Nephron (organoid): ENCODE measurements at regions not wholly inside any gene's neighbourhood (a gene's known extent, or its start where the extent isn't known, plus 50 kb on each side); places are given as distances from the start of the nearest gene placed in this dataset.
A peak's percentile ranks its signal among the peaks of the same experiment; 100 is the strongest.

Experiments
- H3K27ac Mint-ChIP-seq, 3 experiments: 2 replicates each; pipeline ENCODE4 v1.8.0; 2020; ENCODE audit warnings: mixed read lengths in 3 of 3, mild to moderate bottlenecking in 2 of 3, moderate library complexity in 1 of 3
- H3K27me3 Mint-ChIP-seq: 2 replicates; pipeline ENCODE4 v1.8.0; 2021; ENCODE audit warnings: low read depth, mild to moderate bottlenecking, moderate library complexity, mixed read lengths
- H3K36me3 Mint-ChIP-seq: 2 replicates; pipeline ENCODE4 v1.8.0; 2020; ENCODE audit warnings: low read depth, mixed read lengths
- H3K4me1 Mint-ChIP-seq: 2 replicates; pipeline ENCODE4 v1.8.0; 2020; ENCODE audit warnings: mixed read lengths
- H3K4me3 Mint-ChIP-seq, 3 experiments: 2 replicates each; pipeline ENCODE4 v1.8.0; 2020; ENCODE audit warnings: mild to moderate bottlenecking in 3 of 3, mixed read lengths in 3 of 3, moderate library complexity in 2 of 3
- H3K9me3 Mint-ChIP-seq: 2 replicates; pipeline ENCODE4 v1.8.0; 2020; ENCODE audit warnings: mixed read lengths
- CTCF ChIP-seq, 3 experiments: fragments of 200-600 bp; sonication (generic); IDR thresholded peaks; one replicate each; pipeline ENCODE4 v1.5.0; 2021; ENCODE audit warnings: antibody characterized with exemption in 3 of 3; ENCODE audit not compliant: unreplicated experiment in 3 of 3

- Mint-ChIP-seq H3K4me3 (no peak overlapping the region), H3K9me3 (no peaks in the 10 kb centered on the region), H3K27ac (peak overlapping the region in 1 of 3 experiments; percentile 76), H3K4me1 (peaks cover 23% of the 10 kb centered on the region), H3K27me3 (peaks cover 3% of the 10 kb centered on the region), H3K36me3 (no peaks in the 10 kb centered on the region)
- TF ChIP-seq CTCF (IDR thresholded peaks at IDR 0.05; ENCODE audit: unreplicated experiment in 3 of 3): no peak
Measured at GRCh38 chr5:107765805-107766063, 95.0 kb upstream of the EFNA5 start.

GRCh38 chr5:107764976-107765804, 94.5 kb upstream of the EFNA5 start:
- Mint-ChIP-seq H3K36me3 (no peaks in the 10 kb centered on the region), H3K27ac (peak overlapping the region in 1 of 3 experiments; percentile 76), H3K9me3 (no peaks in the 10 kb centered on the region), H3K4me1 (peaks cover 23% of the 10 kb centered on the region), H3K27me3 (peaks cover 3% of the 10 kb centered on the region), H3K4me3 (no peak overlapping the region)
- TF ChIP-seq CTCF (IDR thresholded peaks at IDR 0.05; ENCODE audit: unreplicated experiment in 3 of 3): no peak

- Mint-ChIP-seq H3K4me3 (no peak overlapping the region), H3K27ac (peak overlapping the region in 1 of 3 experiments; percentile 7), H3K4me1 (peaks cover 23% of the 10 kb centered on the region), H3K36me3 (no peaks in the 10 kb centered on the region), H3K27me3 (no peaks in the 10 kb centered on the region), H3K9me3 (no peaks in the 10 kb centered on the region)
- TF ChIP-seq CTCF (IDR thresholded peaks at IDR 0.05; ENCODE audit: unreplicated experiment in 3 of 3): no peak
Measured at GRCh38 chr5:107764282-107764681, 93.5 kb upstream of the EFNA5 start.

DNA sequence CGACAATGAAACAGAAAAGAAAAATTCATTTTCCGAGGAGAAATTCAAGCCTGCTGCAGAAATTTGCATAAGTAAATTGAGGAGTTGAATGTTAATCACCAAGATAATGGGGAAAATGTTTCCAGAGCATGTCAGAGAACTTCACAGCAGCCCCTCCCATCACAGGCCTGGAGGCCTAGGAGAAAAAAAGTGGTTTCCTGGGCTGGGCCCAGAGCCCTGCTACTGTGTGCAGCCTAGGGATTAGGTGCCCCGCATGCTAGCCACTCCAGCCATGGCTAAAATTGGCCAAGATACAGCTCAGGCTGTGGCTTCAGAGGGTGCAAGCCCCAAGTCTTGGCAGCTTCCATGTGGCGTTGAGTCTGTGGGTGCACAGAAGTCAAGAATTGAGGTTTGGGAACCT, 82.7 kb upstream of the EFNA5 start:
- no peaks in the 10 kb centered on the region for H3K27me3 Mint-ChIP-seq
- H3K4me1 Mint-ChIP-seq: no peaks in the 10 kb centered on the region
- H3K4me3 Mint-ChIP-seq: no peak overlapping the region
- no peaks in the 10 kb centered on the region for H3K36me3 Mint-ChIP-seq
- TF ChIP-seq CTCF (IDR thresholded peaks at IDR 0.05; ENCODE audit: unreplicated experiment in 3 of 3): no peak
- peaks cover 14% of the 10 kb centered on the region for H3K9me3 Mint-ChIP-seq
- no peak overlapping the region for H3K27ac Mint-ChIP-seq

GRCh38 chr5:107744418-107745330, 73.9 kb upstream of the EFNA5 start:
- no peaks in the 10 kb centered on the region for H3K36me3 Mint-ChIP-seq
- no peaks in the 10 kb centered on the region for H3K27me3 Mint-ChIP-seq
- no peak overlapping the region for H3K4me3 Mint-ChIP-seq
- peaks cover 9% of the 10 kb centered on the region for H3K9me3 Mint-ChIP-seq
- H3K27ac Mint-ChIP-seq: no peak overlapping the region
- TF ChIP-seq CTCF (IDR thresholded peaks at IDR 0.05; ENCODE audit: unreplicated experiment in 3 of 3): no peak
- no peaks in the 10 kb centered on the region for H3K4me1 Mint-ChIP-seq
